ENCODE measurements at regions not wholly inside any gene's neighbourhood (a gene's known extent, or its start where the extent isn't known, plus 50 kb on each side); places are given as distances from the start of the nearest gene placed in this dataset.

DNA sequence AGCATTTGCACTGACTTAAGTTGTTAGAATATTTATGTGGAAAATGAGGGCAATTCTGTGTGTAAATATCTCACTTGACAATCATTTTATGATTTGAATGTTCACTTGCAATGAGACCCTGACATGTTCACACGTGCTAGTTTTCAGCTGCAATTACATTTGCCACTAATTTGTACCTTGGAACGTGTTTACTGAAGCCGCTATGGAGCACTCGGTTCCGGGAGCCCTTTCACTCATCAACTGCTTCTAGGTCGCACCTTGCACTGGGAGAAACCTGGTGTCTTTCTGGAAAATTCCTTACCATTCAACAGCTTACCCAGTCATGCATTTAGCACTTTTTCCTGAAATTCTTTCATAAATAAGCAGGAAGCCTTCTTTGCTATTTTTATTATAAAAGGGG is 229.6 kb downstream of the ZIC5 start:
- TF ChIP-seq, protein P1, sequence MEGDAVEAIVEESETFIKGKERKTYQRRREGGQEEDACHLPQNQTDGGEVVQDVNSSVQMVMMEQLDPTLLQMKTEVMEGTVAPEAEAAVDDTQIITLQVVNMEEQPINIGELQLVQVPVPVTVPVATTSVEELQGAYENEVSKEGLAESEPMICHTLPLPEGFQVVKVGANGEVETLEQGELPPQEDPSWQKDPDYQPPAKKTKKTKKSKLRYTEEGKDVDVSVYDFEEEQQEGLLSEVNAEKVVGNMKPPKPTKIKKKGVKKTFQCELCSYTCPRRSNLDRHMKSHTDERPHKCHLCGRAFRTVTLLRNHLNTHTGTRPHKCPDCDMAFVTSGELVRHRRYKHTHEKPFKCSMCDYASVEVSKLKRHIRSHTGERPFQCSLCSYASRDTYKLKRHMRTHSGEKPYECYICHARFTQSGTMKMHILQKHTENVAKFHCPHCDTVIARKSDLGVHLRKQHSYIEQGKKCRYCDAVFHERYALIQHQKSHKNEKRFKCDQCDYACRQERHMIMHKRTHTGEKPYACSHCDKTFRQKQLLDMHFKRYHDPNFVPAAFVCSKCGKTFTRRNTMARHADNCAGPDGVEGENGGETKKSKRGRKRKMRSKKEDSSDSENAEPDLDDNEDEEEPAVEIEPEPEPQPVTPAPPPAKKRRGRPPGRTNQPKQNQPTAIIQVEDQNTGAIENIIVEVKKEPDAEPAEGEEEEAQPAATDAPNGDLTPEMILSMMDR (IDR thresholded peaks at IDR 0.05; ENCODE audit: borderline replicate concordance, extremely low read depth, low read length, poor library complexity, severe bottlenecking) = no peak
- no peak for TF ChIP-seq EZH2 (IDR thresholded peaks at IDR 0.05; ENCODE audit: borderline replicate concordance, low read depth, low read length, severe bottlenecking)
